ENCODE measurements at regions not wholly inside any gene's neighbourhood (a gene's known extent, or its start where the extent isn't known, plus 50 kb on each side); places are given as distances from the start of the nearest gene placed in this dataset.

DNA sequence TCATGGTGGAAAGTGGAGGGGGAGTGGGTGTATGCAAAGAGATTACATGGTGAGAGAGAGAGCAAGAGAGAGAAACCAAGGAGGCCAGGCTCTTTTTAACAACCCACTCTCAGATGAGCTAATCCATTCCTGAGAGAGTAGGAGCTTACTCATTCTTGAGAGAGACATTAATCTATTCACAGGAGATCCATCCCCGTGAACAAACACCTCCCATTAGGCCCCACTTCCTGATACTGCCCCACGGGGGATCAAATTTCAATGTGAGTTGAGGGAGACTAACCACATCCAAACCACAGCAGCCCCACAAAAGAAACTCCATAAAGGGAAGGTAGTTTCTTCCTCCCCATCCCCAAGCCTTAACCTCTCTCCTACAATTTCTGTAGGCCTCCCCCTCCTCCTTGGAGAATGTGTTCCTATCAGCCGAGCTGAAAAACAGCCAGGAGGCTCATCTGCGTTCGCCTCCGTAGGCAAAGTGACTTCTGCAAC lies 450.0 kb downstream of the NPIPA7 start:
- TF ChIP-seq CTCF (IDR thresholded peaks at IDR 0.05; ENCODE audit: control extremely low read depth in 1 of 3, insufficient read depth in 1 of 3, low read depth in 1 of 3, low read length in 3 of 3) (no peak), E2F6 (IDR thresholded peaks at IDR 0.05) (no peak), KDM1A (IDR thresholded peaks at IDR 0.05; ENCODE audit: borderline replicate concordance, low read length) (no peak), TAF1 (IDR thresholded peaks at IDR 0.05; ENCODE audit: low read depth, low read length) (no peak), EP300 (IDR thresholded peaks at IDR 0.05; ENCODE audit: borderline replicate concordance in 1 of 2, low read depth in 2 of 2, low read length in 2 of 2) (no peak), EZH2 (IDR thresholded peaks at IDR 0.05; ENCODE audit: low read depth, low read length, severe bottlenecking) (no peak), KDM5A (IDR thresholded peaks at IDR 0.05; ENCODE audit: low read length) (no peak), POLR2A (IDR thresholded peaks at IDR 0.05; ENCODE audit: control extremely low read depth in 1 of 2, low read depth in 2 of 2, low read length in 2 of 2) (no peak), POLR2AphosphoS5 (IDR thresholded peaks at IDR 0.05; ENCODE audit: low read depth, low read length) (no peak), FOSL1 (IDR thresholded peaks at IDR 0.05; ENCODE audit: insufficient read depth, low read depth, low read length) (no peak)
- TF ChIP-seq, protein P1, sequence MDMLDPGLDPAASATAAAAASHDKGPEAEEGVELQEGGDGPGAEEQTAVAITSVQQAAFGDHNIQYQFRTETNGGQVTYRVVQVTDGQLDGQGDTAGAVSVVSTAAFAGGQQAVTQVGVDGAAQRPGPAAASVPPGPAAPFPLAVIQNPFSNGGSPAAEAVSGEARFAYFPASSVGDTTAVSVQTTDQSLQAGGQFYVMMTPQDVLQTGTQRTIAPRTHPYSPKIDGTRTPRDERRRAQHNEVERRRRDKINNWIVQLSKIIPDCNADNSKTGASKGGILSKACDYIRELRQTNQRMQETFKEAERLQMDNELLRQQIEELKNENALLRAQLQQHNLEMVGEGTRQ (IDR thresholded peaks at IDR 0.05; ENCODE audit: low read length), result no peak
- TF ChIP-seq, protein P2, sequence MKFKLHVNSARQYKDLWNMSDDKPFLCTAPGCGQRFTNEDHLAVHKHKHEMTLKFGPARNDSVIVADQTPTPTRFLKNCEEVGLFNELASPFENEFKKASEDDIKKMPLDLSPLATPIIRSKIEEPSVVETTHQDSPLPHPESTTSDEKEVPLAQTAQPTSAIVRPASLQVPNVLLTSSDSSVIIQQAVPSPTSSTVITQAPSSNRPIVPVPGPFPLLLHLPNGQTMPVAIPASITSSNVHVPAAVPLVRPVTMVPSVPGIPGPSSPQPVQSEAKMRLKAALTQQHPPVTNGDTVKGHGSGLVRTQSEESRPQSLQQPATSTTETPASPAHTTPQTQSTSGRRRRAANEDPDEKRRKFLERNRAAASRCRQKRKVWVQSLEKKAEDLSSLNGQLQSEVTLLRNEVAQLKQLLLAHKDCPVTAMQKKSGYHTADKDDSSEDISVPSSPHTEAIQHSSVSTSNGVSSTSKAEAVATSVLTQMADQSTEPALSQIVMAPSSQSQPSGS (IDR thresholded peaks at IDR 0.05; ENCODE audit: low read length), result no peak

Data from H1 (cell line).